GM18951 (cell line): ENCODE measurements at regions not wholly inside any gene's neighbourhood (a gene's known extent, or its start where the extent isn't known, plus 50 kb on each side); places are given as distances from the start of the nearest gene placed in this dataset.

Source experiments
- POLR2A ChIP-seq: IDR thresholded peaks from 4 replicates; pipeline ENCODE4 v1.6.1; 2011; ENCODE audit warnings: mild to moderate bottlenecking; ENCODE audit not compliant: insufficient read length, insufficient read depth; ENCODE audit errors: extremely low read depth
- in situ Hi-C: fragments of 300-500 bp; cut with MboI; formaldehyde crosslinking; loops from one replicate; pipeline ENCODE4 v1.12.0; 2022; ENCODE audit warnings: low sequenced_read_pairs, mixed read lengths, inconsistent platforms; ENCODE audit not compliant: unreplicated experiment

DNA sequence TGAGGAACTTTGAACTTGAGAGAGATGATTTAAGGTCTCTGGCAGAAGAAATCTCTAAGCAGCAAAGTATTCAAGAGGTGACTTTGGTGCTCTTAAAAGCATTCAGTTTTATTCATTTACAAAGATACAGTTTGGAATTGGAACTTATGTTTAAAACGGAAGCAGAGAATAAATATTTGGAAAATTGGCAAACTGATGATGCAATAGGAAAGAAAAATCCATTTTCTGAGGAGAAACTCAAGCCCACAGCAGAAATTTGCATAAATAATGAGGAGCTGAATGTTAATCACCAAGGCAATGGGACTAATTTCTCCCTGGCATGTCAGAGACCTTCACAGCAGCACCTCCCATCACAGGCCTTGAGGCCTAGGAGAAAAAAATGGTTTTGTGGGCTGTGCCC is 1022.5 kb upstream of the CHAC2 start:
- no peak for TF ChIP-seq POLR2A
- in situ Hi-C loops = no loop called here

DNA sequence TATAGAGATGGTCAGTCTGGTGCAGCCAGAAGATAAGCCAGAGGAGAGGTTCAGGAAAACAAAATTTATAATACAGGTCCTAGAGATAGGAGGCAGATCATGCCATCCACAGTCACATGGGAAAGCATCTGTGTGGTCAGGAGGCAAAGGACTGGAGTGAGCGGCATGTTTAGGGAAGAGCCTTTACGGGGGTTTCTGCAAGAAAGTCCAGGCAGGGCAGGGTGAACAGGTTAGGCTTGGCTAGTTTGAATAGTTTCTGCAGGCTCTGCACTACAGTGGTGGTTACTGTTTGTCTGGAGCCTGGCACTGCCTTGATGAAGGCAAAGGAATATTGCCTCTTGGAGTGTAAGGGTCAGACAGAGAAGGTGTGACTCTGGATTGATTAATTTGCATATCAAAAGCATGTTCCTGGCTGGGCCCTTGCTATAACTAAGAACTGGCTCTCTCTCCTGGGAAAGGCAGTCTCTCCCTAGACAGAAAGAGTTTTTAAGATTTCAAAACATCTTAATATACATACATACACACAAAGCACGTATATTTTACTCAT is 1034.7 kb upstream of the CHAC2 start:
- no peak for TF ChIP-seq POLR2A
- in situ Hi-C loops = no loop called here

DNA sequence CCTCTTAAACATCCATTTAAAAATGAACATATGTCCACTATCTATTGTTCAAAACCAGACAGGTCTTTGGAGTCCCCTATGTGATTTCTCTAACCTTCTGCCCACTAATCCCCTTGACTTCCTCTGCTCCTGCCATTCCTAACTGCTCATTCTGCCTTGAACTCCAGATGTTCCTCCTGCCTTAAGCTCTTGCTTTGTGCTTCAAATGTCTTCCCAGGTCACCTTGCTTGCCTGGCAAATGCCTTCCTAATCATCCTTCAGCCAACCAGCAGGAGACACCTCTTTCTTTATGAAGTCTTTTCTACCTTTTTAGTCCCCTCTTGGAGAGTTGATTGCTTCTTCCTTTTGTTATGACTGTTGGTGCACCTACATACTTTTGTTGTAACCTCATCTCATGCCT is 1043.0 kb upstream of the CHAC2 start:
- in situ Hi-C loops = no loop called here
- TF ChIP-seq POLR2A = no peak

DNA sequence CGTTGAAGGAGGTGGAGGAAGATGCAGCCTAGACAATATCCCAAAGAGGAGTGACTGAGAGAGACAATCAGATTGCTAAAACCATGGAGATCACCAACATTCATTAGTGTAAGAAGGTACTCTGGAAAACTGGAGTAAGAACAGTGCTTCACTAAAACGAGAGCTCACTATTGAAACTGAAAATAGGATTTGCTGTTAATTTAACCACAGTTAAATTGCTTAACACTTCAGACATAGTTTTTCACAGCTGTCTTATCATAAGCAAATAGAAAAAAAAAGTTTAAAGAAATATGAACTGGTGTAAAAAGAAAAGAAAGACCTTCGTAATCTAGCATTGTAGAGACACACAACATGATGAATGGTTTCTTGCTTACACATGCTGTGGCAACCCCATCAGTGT is 1049.8 kb upstream of the CHAC2 start:
- TF ChIP-seq POLR2A = no peak
- in situ Hi-C loops = no loop called here

DNA sequence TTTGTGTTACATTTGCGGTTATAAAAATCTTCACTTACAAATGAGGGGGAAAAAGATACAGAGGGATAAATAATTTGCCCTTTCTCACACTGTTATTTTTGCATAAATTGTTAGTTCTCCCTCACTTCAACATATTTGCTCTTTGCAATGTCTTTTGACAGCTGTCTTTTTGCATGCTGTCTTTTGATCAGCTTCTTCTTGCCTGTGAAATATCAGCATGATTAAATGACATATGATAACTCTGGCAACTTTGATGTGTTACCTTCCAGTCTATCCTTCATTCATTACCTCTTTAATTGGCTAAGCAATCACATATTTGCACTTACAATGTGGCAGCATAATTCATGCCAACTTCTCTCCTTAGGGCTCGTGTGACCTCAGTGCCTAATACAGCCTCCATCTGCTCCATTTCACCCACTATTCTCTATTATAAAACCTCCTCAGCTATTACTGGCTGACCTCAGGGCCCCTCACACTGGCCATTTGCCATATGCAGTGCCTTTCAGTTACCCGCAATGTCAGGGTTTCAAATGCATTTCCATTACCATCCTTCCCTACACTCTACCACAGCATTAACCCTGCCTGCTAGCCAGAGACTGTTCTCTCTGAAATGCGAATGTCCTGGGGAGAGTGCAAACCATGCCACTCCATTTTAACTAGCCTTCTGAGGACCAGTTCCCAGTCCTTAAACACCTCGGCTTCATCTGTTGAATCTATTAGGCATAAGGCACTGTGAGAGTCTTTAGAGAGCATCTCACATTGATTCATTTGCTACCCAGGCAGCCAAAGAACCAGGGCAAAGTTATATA is 1056.6 kb upstream of the CHAC2 start:
- in situ Hi-C loops = no loop called here
- TF ChIP-seq POLR2A = no peak

DNA sequence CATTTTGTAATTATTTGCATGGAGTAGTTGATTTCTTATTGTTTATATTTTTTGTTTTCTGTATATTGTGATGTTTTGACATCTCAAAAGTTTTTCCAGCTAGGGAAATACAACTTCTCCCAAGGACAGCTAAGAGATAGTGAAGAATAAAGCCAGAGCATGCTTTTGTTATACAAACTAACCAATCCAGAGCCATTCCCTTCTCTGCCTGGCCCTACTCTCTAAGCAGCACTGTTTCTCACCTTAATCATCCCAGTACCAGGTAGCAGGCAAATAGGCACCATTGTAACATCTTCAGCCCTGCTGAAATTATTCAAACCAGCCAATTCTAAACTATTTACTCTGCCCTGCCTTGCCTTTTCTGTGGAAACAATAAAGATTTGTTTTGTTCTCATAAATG is 1063.4 kb upstream of the CHAC2 start:
- TF ChIP-seq POLR2A = no peak
- in situ Hi-C loops = no loop called here

DNA sequence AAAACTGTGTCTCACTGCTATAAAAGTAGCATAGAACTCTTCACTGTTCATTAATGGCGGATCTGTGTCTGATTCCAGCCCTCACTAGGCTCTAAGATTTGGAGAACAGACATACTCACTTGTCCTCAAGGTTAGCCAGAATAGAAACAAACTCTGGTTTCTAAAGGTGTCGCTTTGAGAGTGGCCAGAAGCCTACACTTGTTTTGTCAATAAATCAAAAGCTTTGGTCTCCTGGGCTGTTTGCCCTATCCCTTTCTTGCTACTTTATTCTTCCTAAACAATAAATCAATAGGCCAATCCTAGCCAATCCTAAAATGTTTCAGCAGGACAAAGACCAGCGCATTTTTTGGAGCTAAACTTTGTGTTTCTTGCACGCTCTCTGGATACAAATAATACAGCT is 1064.6 kb upstream of the CHAC2 start:
- no peak for TF ChIP-seq POLR2A
- in situ Hi-C loops = no loop called here

DNA sequence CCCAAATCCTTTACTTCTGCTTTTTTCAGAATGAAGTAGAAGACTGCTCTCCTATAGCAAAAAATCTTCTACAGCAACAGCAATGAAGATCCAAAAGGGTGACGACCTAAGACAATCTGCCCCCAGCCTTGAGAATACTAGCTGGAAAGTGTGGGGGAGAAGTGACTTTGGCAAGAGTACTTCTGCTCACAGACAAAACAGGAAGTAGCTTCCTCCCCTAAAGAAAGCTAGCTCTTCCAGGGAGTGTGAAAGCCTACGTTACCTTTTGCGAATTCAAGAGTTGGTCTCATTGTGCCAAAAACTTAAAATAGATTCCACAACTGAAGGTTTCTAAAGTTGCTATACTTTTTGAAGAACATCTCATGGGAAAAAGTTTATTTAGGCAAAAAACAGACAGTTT is 1069.2 kb upstream of the CHAC2 start:
- in situ Hi-C loops = no loop called here
- no peak for TF ChIP-seq POLR2A

DNA sequence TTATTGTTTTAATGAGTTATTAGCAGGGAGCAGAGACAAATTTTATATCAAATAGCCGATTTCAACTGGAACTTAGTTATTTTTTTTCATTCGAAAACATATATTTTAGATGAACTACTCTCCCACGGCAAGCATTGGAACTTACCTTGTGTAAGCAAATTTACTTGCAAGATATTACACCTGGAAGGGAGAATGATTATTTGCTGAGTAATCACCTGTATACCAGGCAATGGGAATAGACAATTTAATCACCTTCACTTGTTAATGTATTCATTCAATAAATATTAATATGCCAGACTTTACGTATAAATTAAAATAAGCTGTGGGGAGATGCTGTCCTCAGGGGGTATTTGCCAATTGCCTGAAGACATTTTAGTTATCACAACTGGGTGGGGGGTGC is 1069.9 kb upstream of the CHAC2 start:
- no peak for TF ChIP-seq POLR2A
- in situ Hi-C loops = no loop called here

DNA sequence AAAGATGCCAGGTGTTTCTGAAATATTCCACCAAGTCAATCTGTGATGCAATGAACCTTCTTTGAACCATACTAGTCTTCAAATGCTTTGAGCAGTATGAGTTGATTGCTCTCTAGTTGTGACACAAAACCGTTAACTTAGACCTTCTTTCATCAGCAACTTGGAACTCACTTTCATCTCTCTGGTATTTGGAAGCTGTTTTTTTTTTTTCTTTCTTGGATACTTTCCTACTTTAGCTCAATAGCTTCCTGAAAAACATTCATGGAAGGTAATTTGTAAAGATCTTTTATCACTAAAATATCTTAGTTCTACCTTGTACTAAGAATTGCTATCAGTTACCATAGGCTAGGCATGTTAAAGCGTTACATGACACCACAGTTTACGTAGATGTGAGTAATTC is 1071.9 kb upstream of the CHAC2 start:
- in situ Hi-C loops = no loop called here
- no peak for TF ChIP-seq POLR2A

DNA sequence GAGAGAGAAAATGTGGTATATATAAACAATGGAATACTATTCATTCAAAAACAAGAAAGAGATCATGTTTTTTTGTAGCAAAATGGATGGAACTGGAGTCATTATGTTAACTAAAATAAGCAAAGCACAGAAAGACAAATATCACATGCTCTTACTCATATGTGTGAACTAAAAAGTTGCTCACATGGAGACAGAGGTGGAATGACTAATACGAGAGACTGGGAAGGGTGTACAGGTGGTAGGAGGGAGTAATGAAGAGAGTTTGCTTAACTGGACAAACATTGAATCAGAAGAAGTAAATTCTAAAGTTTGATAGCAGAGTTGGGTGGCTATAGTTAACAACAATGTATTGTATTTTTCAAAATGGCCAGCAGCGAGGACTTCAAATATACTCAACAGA is 1080.7 kb upstream of the CHAC2 start:
- in situ Hi-C loops = no loop called here
- TF ChIP-seq POLR2A = no peak

DNA sequence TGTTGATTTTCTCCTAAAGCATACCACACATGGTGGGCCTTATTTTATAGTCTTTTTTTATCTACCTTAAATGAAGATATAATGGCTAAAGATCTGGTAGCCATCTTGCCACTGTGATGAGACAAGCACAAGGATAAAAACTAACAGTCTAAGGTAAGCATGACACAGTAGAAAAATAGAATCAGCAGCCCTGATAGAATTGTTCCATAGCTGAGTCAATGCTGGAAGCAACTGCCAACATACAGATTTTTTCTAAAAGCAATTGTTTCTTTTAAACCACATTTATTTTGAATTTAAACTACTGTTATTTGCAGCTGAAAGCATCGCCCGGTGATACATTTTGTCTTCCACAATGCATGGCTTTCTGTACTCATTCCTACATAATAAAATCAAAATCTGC is 1091.5 kb upstream of the CHAC2 start:
- in situ Hi-C loops = no loop called here
- TF ChIP-seq POLR2A = no peak

DNA sequence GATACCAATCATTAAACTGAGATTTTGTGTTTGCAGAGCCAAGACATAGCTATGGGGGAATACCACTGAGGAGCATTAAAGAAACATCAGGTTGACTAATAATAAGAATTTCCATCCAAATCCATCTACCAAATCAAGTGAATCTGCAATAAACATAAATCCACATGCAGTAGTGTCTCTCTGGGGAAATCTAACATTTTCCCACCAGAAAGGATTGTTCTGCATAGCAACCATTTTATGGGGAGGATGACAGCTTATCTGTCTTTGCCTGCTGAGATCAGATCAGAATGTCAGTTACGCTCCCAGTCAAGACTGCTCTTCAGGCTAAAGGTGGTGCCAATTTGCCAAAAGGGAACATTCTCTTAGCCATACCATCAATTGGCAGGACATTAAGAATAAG is 1098.9 kb upstream of the CHAC2 start:
- TF ChIP-seq POLR2A = no peak
- in situ Hi-C loops = no loop called here

DNA sequence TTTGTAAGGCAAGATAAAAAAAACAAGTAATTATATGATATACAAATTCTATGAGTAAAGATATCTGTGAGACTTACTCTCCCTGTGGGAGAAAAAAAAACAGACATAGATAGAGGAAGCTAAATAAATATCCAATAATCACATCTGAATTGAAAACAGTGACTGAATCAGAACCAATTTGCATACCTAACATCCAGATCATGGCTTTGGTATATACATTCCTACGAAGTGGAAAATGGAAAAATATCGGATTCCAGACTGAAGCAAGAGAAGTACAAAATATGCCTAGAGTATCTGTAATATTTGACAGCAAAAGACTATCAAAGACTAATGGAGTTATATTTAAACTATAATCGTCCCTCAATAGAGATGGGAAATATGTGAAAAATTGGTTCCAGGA is 1108.1 kb upstream of the CHAC2 start:
- in situ Hi-C loops = no loop called here
- no peak for TF ChIP-seq POLR2A
